Vagina (tissue), 2 donors: ENCODE measurements at regions not wholly inside any gene's neighbourhood (a gene's known extent, or its start where the extent isn't known, plus 50 kb on each side); places are given as distances from the start of the nearest gene placed in this dataset.

Source experiments
- DNase-seq, 2 donors: peaks; one replicate each; pipeline ENCODE4 v3.0.0-alpha.2; 2017; ENCODE audit errors: extremely low spot score in 2 of 2
- H3K27ac ChIP-seq: fragments of 200-600 bp; sonication (generic); one replicate; pipeline ENCODE4 v1.5.1; 2019
- H3K27me3 ChIP-seq: fragments of 200-600 bp; sonication (generic); one replicate; pipeline ENCODE4 v1.5.1; 2019
- H3K36me3 ChIP-seq, 2 donors: fragments of 200-600 bp; sonication (generic); one replicate each; pipeline ENCODE4 v1.5.1; 2017 to 2019
- H3K4me1 ChIP-seq: fragments of 200-600 bp; sonication (generic); one replicate; pipeline ENCODE4 v1.5.1; 2019
- H3K4me3 ChIP-seq, 2 donors: fragments of 200-600 bp; sonication (generic); 1 replicate in 1 of 2; 2 replicates in 1 of 2; pipeline ENCODE4 v1.5.1; 2016 to 2019
- H3K9me3 ChIP-seq: fragments of 200-600 bp; sonication (generic); one replicate; pipeline ENCODE4 v1.5.1; 2019
- POLR2A ChIP-seq, 2 donors: fragments of 450-650 bp; IDR thresholded peaks; one replicate each; pipeline ENCODE4 v1.6.1; 2017; ENCODE audit warnings: antibody characterized with exemption in 2 of 2, mild to moderate bottlenecking in 2 of 2, moderate library complexity in 2 of 2
- POLR2AphosphoS5 ChIP-seq, 2 donors: sonication (generic); formaldehyde crosslinking; IDR thresholded peaks; one replicate each; pipeline ENCODE4 v1.9.0; 2017; ENCODE audit warnings: antibody characterized with exemption in 2 of 2, mild to moderate bottlenecking in 2 of 2, low read depth in 1 of 2; ENCODE audit not compliant: insufficient read depth in 1 of 2
- intact Hi-C: fragments of 100-400 bp; cut with DNase I; formaldehyde crosslinking; loops from one replicate; pipeline ENCODE4 v1.15.1; 2023
- TF ChIP-seq, protein P1 (sequence below), 3 experiments: fragments of 450-650 bp in 2 of 3; fragments of 200-600 bp in 1 of 3; sonication (generic) in 1 of 3; IDR thresholded peaks; one replicate each; pipeline ENCODE4 v1.5.1; 2017 to 2019; ENCODE audit warnings: antibody characterized with exemption in 3 of 3, mild to moderate bottlenecking in 2 of 3, moderate library complexity in 2 of 3

DNA sequence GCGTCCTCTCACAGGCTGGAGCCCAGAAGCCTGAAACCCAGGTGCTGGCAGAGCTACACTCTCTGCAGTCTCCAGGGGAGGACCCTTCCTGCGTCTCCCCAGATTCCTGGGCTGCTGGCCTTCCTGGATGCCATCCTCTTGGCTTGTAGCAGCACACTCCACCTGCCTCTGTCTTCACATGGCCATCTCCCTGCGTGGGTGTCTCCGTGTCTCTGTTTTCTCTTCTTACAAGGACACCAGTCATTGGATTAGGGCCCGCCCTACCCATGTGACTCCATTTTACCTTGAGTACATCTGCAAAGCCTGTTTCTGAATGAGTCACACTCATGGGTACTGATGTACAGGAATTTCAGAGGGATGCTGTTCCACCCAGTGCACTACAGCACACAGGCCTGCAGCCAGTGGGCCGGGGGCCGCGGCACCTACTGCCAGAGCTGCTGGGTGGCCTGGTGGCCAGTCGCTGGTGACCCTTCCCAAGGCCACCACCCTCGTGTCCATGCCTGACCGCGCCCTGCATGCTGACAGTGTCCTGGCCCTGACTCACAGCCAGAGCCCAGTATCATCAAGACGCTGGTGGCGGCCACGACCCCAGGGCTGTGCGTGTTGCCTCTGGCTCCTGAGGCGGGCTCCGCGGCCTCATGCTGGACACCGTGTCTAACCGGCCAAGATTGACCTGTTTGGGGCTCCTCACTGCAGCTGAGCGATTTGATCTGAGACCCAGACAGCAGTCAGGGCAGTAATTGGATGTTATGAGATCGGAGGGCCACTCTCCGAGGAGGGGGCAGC, 63.6 kb upstream of the NKX1-1 start:
- intact Hi-C loops = no loop called here
- H3K4me1 ChIP-seq = peaks cover 12% of the 10 kb centered on the region
- no peaks in the 10 kb centered on the region for H3K9me3 ChIP-seq
- no peak for DNase-seq
- no peak overlapping the region for H3K4me3 ChIP-seq
- no peak for TF ChIP-seq POLR2AphosphoS5 (IDR thresholded peaks at IDR 0.05; ENCODE audit: insufficient read depth in 1 of 2, low read depth in 1 of 2)
- TF ChIP-seq, protein P1, sequence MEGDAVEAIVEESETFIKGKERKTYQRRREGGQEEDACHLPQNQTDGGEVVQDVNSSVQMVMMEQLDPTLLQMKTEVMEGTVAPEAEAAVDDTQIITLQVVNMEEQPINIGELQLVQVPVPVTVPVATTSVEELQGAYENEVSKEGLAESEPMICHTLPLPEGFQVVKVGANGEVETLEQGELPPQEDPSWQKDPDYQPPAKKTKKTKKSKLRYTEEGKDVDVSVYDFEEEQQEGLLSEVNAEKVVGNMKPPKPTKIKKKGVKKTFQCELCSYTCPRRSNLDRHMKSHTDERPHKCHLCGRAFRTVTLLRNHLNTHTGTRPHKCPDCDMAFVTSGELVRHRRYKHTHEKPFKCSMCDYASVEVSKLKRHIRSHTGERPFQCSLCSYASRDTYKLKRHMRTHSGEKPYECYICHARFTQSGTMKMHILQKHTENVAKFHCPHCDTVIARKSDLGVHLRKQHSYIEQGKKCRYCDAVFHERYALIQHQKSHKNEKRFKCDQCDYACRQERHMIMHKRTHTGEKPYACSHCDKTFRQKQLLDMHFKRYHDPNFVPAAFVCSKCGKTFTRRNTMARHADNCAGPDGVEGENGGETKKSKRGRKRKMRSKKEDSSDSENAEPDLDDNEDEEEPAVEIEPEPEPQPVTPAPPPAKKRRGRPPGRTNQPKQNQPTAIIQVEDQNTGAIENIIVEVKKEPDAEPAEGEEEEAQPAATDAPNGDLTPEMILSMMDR (IDR thresholded peaks at IDR 0.05) = no peak
- no peak for TF ChIP-seq POLR2A (IDR thresholded peaks at IDR 0.05)
- H3K27ac ChIP-seq = no peak overlapping the region
- H3K36me3 ChIP-seq = no peaks in the 10 kb centered on the region
- peaks cover 9% of the 10 kb centered on the region for H3K27me3 ChIP-seq

DNA sequence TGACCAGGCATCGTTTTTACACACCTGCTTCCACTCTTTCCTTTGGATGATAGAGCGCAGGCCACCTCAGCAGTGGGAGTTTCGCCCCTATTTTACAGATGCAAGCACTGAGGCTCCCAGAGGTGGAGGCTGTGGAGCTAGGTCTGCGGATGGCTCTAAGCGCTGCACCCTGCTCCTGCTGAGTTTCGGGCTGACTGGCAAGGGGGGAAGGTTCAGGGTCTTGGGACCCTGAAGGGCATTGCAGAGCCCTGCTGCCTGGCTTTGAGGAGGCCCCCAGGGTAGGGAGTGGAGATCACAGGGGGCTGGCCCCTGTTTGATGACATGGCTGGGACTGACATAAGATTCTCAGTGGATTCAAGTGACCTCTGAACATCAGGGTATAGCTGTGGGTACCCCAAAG, 62.8 kb upstream of the NKX1-1 start:
- no peak for DNase-seq
- no peaks in the 10 kb centered on the region for H3K36me3 ChIP-seq
- H3K27ac ChIP-seq = no peak overlapping the region
- H3K4me3 ChIP-seq = no peak overlapping the region
- TF ChIP-seq, protein P1 (IDR thresholded peaks at IDR 0.05) = no peak
- no peak for TF ChIP-seq POLR2A (IDR thresholded peaks at IDR 0.05)
- no peak for TF ChIP-seq POLR2AphosphoS5 (IDR thresholded peaks at IDR 0.05; ENCODE audit: insufficient read depth in 1 of 2, low read depth in 1 of 2)
- H3K4me1 ChIP-seq = peaks cover 12% of the 10 kb centered on the region
- H3K9me3 ChIP-seq = no peaks in the 10 kb centered on the region
- intact Hi-C loops = no loop called here
- peaks cover 9% of the 10 kb centered on the region for H3K27me3 ChIP-seq

DNA sequence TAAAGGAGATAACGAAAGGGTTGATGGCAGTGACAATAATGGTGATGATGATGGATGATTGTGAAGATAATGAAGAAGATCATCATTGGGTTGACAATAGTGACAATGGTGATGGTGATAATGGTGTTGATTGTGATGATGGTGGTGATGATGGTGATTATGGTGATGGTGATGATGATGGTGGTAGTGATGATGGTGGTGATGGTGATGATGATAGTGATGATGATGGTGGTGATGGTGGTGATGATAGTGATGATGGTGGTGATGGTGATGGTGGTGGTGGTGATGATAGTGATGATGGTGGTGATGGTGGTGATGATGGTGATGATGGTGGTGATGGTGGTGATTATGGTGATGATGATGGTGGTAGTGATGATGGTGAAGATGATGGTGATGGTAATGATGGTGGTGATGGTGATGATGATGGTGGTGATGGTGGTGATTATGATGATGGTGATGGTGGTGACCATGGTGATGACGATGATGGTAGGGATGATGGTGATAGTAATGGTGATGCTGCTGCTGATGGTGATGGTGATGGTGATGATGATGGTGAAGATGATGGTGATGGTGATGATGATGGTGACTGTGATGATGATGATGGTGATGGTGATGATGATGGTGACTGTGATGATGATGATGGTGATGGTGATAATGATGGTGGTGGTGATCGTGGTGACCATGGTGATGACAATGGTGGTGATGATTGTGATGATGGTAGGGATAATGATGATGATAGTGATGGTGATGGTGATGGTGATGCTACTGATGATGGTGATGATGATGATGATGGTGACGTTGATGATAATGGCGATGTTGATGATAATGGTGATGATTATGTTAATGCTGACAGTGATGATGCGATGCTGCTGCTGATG, 61.6 kb upstream of the NKX1-1 start:
- intact Hi-C loops = no loop called here
- TF ChIP-seq POLR2AphosphoS5 (IDR thresholded peaks at IDR 0.05; ENCODE audit: insufficient read depth in 1 of 2, low read depth in 1 of 2) (no peak), POLR2A (IDR thresholded peaks at IDR 0.05) (no peak)
- TF ChIP-seq, protein P1 (IDR thresholded peaks at IDR 0.05) = no peak
- Histone ChIP-seq H3K36me3 (no peaks in the 10 kb centered on the region), H3K27ac (no peak overlapping the region), H3K27me3 (peaks cover 9% of the 10 kb centered on the region), H3K4me1 (peaks cover 12% of the 10 kb centered on the region), H3K4me3 (no peak overlapping the region), H3K9me3 (no peaks in the 10 kb centered on the region)
- DNase-seq = no peak

- H3K27ac ChIP-seq = no peak overlapping the region
- H3K9me3 ChIP-seq = no peaks in the 10 kb centered on the region
- H3K4me1 ChIP-seq = peaks cover 4% of the 10 kb centered on the region
- no peaks in the 10 kb centered on the region for H3K36me3 ChIP-seq
- TF ChIP-seq POLR2AphosphoS5 (IDR thresholded peaks at IDR 0.05; ENCODE audit: insufficient read depth in 1 of 2, low read depth in 1 of 2) (no peak), POLR2A (IDR thresholded peaks at IDR 0.05) (no peak)
- TF ChIP-seq, protein P1 (IDR thresholded peaks at IDR 0.05) = no peak
- no peak overlapping the region for H3K4me3 ChIP-seq
- intact Hi-C loops = no loop called here
- peaks cover 2% of the 10 kb centered on the region for H3K27me3 ChIP-seq
- no peak for DNase-seq
These were observed 60.6 kb upstream of the NKX1-1 start for GRCh38 chr4:1466863-1467165.
